Mucosa of stomach (tissue), 1 donor: ENCODE measurements at regions not wholly inside any gene's neighbourhood (a gene's known extent, or its start where the extent isn't known, plus 50 kb on each side); places are given as distances from the start of the nearest gene placed in this dataset.

ENCODE experiments used
- H3K27me3 ChIP-seq: one replicate; pipeline ENCODE4 v1.7.0; 2013; ENCODE audit warnings: mild to moderate bottlenecking, low read length; ENCODE audit not compliant: control insufficient read depth, insufficient read depth
- H3K36me3 ChIP-seq: one replicate; pipeline ENCODE4 v1.7.0; 2013; ENCODE audit warnings: low read length; ENCODE audit not compliant: control insufficient read depth, insufficient read depth
- H3K4me1 ChIP-seq: one replicate; pipeline ENCODE4 v1.7.0; 2013; ENCODE audit warnings: mild to moderate bottlenecking, low read length; ENCODE audit not compliant: control insufficient read depth, insufficient read depth
- H3K4me3 ChIP-seq: one replicate; pipeline ENCODE4 v1.7.0; 2013; ENCODE audit warnings: low read length
- H3K9ac ChIP-seq: one replicate; pipeline ENCODE4 v1.7.0; 2013; ENCODE audit warnings: mild to moderate bottlenecking, low read length, moderate library complexity
- H3K9me3 ChIP-seq: one replicate; pipeline ENCODE4 v1.7.0; 2013; ENCODE audit warnings: mild to moderate bottlenecking, low read length, moderate library complexity; ENCODE audit not compliant: control insufficient read depth
- donor health status: Pancreatic carcinoma.

DNA sequence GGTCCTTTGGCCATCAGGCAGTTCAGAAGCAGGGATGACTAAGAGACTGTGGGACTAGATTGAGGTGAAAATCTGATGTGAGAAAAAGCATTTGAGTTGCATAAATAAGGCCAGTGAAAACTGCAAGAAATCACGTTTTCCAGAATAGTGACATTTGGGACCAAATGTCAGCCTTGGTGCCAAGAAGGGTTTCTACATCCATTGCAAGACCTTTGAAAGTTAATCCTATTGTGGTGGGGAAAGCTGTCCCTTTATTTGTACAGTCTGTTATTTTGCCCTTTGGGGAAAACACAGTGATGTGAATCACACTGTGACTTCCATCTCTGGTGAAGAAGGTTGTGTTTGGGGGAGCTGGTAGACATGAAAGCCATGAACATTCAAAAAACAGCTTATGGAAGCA lies 153.5 kb upstream of the SIX2 start:
- H3K4me3 ChIP-seq: no peak overlapping the region
- H3K4me1 ChIP-seq: no peaks in the 10 kb centered on the region
- H3K9ac ChIP-seq: no peak overlapping the region
- no peaks in the 10 kb centered on the region for H3K9me3 ChIP-seq
- H3K27me3 ChIP-seq: peaks cover 17% of the 10 kb centered on the region
- no peaks in the 10 kb centered on the region for H3K36me3 ChIP-seq

DNA sequence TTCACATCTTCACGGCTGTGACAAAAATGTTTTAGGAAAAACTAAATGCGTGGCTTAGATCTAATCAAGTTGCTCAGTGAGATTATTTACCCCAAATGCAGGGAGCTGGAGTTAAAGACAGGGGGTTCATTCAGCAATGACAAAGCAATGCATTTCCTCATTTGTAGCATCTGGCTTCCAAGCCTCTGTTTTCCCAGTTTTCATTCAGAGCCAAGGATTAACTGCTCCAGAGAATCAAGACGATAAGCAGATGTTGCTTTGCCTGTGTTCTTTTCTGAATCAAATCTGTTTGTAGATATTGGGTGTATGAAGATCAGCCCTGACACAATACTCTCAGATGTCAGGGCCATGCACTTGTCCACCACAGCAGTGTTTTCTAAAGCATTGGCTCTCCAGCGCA lies 147.4 kb upstream of the SIX2 start:
- Histone ChIP-seq H3K9me3 (no peaks in the 10 kb centered on the region), H3K4me3 (no peak overlapping the region), H3K9ac (no peak overlapping the region), H3K27me3 (no peaks in the 10 kb centered on the region), H3K4me1 (no peaks in the 10 kb centered on the region), H3K36me3 (no peaks in the 10 kb centered on the region)

GRCh38 chr2:45154606-45155155 lies 145.4 kb upstream of the SIX2 start:
- H3K4me3 ChIP-seq: no peak overlapping the region
- H3K36me3 ChIP-seq: no peaks in the 10 kb centered on the region
- H3K9me3 ChIP-seq: no peaks in the 10 kb centered on the region
- H3K27me3 ChIP-seq: no peaks in the 10 kb centered on the region
- no peak overlapping the region for H3K9ac ChIP-seq
- H3K4me1 ChIP-seq: no peaks in the 10 kb centered on the region

DNA sequence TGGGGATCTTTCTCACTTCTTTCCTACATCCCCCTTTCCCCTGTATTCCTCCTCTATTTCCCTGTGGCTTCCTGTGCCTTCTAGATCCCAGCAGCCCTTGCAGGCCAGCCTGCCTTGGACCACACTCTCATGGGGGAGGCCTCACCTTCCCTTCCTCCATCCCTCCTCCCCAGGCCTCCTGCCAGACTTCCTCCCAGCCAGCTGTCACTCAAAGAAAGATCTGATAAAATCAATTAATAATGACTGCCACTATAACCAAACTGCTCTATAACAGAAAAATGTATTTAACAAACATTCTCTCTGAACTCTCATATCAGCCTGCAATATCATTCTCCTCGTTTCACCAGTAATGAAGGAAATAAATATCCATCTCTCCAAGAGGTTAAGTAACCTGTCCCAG lies 144.9 kb upstream of the SIX2 start:
- H3K36me3 ChIP-seq: no peaks in the 10 kb centered on the region
- H3K9me3 ChIP-seq: no peaks in the 10 kb centered on the region
- no peak overlapping the region for H3K9ac ChIP-seq
- no peaks in the 10 kb centered on the region for H3K4me1 ChIP-seq
- H3K27me3 ChIP-seq: no peaks in the 10 kb centered on the region
- no peak overlapping the region for H3K4me3 ChIP-seq

- Histone ChIP-seq H3K36me3 (no peaks in the 10 kb centered on the region), H3K4me3 (no peak overlapping the region), H3K9me3 (no peaks in the 10 kb centered on the region), H3K9ac (no peak overlapping the region), H3K4me1 (no peaks in the 10 kb centered on the region), H3K27me3 (no peaks in the 10 kb centered on the region)
These were observed 143.9 kb upstream of the SIX2 start for GRCh38 chr2:45153121-45153520.

- H3K9ac ChIP-seq: no peak overlapping the region
- H3K27me3 ChIP-seq: no peaks in the 10 kb centered on the region
These were observed 143.4 kb upstream of the SIX2 start for GRCh38 chr2:45152691-45153090.

GRCh38 chr2:45145073-45145899 lies 136.0 kb upstream of the SIX2 start:
- no peak overlapping the region for H3K4me3 ChIP-seq
- peaks cover 28% of the 10 kb centered on the region for H3K27me3 ChIP-seq
- no peaks in the 10 kb centered on the region for H3K36me3 ChIP-seq
- no peaks in the 10 kb centered on the region for H3K9me3 ChIP-seq
- no peaks in the 10 kb centered on the region for H3K4me1 ChIP-seq
- H3K9ac ChIP-seq: no peak overlapping the region

More at GRCh38 chr2:45152691-45153090, 143.4 kb upstream of the SIX2 start:
- Histone ChIP-seq H3K36me3 (no peaks in the 10 kb centered on the region), H3K4me3 (no peak overlapping the region), H3K4me1 (no peaks in the 10 kb centered on the region), H3K9me3 (no peaks in the 10 kb centered on the region)

- Histone ChIP-seq H3K4me3 (no peak overlapping the region), H3K4me1 (no peaks in the 10 kb centered on the region), H3K36me3 (no peaks in the 10 kb centered on the region), H3K27me3 (peaks cover 34% of the 10 kb centered on the region), H3K9ac (no peak overlapping the region), H3K9me3 (no peaks in the 10 kb centered on the region)
These were observed 132.9 kb upstream of the SIX2 start for GRCh38 chr2:45141883-45142866.

DNA sequence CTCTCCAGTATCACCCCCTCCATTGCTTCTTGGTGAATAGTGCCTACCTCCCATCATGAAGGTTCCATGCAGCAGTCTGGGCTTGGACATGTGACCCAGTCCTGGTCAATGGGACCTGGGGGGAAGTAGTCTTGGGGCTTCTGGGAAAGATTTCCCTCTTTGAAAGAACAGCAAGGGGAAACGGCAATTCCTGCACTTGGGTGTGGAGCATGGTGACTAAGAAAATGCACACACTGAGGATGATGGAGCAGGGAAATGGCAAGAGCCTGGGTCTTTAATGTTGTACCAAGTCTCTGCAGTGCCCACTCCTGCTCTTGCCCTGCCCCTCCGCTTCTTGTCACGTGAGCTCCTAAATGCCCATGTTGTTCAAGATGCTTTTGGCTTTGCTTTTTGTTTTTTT lies 131.4 kb upstream of the SIX2 start:
- H3K36me3 ChIP-seq: no peaks in the 10 kb centered on the region

GRCh38 chr2:45138904-45139303 lies 129.7 kb upstream of the SIX2 start:
- no peaks in the 10 kb centered on the region for H3K36me3 ChIP-seq
- H3K9me3 ChIP-seq: no peaks in the 10 kb centered on the region
- H3K9ac ChIP-seq: no peak overlapping the region
- peaks cover 19% of the 10 kb centered on the region for H3K27me3 ChIP-seq
- H3K4me3 ChIP-seq: no peak overlapping the region
- H3K4me1 ChIP-seq: no peaks in the 10 kb centered on the region

More for the DNA sequence above, 131.4 kb upstream of the SIX2 start:
- H3K4me3 ChIP-seq: no peak overlapping the region
- H3K9me3 ChIP-seq: no peaks in the 10 kb centered on the region
- no peak overlapping the region for H3K9ac ChIP-seq
- peaks cover 33% of the 10 kb centered on the region for H3K27me3 ChIP-seq
- H3K4me1 ChIP-seq: no peaks in the 10 kb centered on the region

DNA sequence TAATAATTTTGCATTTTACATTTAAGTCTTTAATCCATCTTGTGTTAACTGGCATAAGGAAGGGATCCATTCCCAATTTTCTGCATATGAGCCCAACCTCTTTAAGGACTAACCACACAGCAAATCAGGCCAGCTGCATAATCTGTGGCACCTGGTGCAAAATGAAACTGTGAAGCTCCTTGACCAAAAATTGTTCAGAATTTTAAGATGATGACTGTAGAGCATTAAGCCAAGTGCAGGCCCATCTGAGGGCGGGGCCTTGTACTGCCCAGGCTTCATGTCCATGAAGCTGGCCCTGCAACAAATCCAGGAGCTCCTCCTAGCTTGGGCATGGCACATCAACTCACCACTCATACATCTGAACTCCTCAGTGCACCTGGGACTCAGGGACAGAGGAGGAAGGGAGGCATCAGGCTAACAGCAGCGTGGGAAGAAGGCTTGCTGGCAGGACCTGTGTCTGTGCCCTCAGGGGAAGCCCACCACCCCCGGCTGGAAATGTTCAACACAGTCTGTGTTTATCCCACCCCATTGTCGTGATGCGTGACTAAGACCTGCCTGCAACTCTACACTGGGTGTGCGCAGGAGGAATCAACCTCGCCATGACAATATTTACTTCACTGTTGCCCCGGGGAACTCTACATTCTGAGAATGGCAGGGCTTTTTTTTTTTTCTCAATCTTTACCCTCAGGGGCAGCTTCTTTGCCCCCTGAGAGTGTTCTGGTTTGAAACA lies 128.9 kb upstream of the SIX2 start:
- no peaks in the 10 kb centered on the region for H3K9me3 ChIP-seq
- H3K4me1 ChIP-seq: no peaks in the 10 kb centered on the region
- H3K4me3 ChIP-seq: no peak overlapping the region
- H3K27me3 ChIP-seq: peaks cover 11% of the 10 kb centered on the region
- no peak overlapping the region for H3K9ac ChIP-seq
- no peaks in the 10 kb centered on the region for H3K36me3 ChIP-seq
